Mucosa of stomach (tissue), 1 donor: ENCODE measurements at regions not wholly inside any gene's neighbourhood (a gene's known extent, or its start where the extent isn't known, plus 50 kb on each side); places are given as distances from the start of the nearest gene placed in this dataset.

Source experiments
- H3K27me3 ChIP-seq: one replicate; pipeline ENCODE4 v1.7.0; 2013; ENCODE audit warnings: mild to moderate bottlenecking, low read length; ENCODE audit not compliant: control insufficient read depth, insufficient read depth
- H3K36me3 ChIP-seq: one replicate; pipeline ENCODE4 v1.7.0; 2013; ENCODE audit warnings: low read length; ENCODE audit not compliant: control insufficient read depth, insufficient read depth
- H3K4me1 ChIP-seq: one replicate; pipeline ENCODE4 v1.7.0; 2013; ENCODE audit warnings: mild to moderate bottlenecking, low read length; ENCODE audit not compliant: control insufficient read depth, insufficient read depth
- H3K4me3 ChIP-seq: one replicate; pipeline ENCODE4 v1.7.0; 2013; ENCODE audit warnings: low read length
- H3K9ac ChIP-seq: one replicate; pipeline ENCODE4 v1.7.0; 2013; ENCODE audit warnings: mild to moderate bottlenecking, low read length, moderate library complexity
- H3K9me3 ChIP-seq: one replicate; pipeline ENCODE4 v1.7.0; 2013; ENCODE audit warnings: mild to moderate bottlenecking, low read length, moderate library complexity; ENCODE audit not compliant: control insufficient read depth
- donor health status: Pancreatic carcinoma.

GRCh38 chr11:119972281-119972680 is 165.6 kb downstream of the TRIM29 start:
- H3K27me3 ChIP-seq = peaks cover 16% of the 10 kb centered on the region
- no peak overlapping the region for H3K4me3 ChIP-seq
- no peaks in the 10 kb centered on the region for H3K4me1 ChIP-seq
- no peaks in the 10 kb centered on the region for H3K9me3 ChIP-seq
- H3K36me3 ChIP-seq = no peaks in the 10 kb centered on the region
- H3K9ac ChIP-seq = no peak overlapping the region

GRCh38 chr11:119970555-119971304 is 167.2 kb downstream of the TRIM29 start:
- Histone ChIP-seq H3K27me3 (peaks cover 9% of the 10 kb centered on the region), H3K9ac (no peak overlapping the region), H3K4me3 (no peak overlapping the region)

GRCh38 chr11:119964136-119965025 is 173.5 kb downstream of the TRIM29 start:
- Histone ChIP-seq H3K4me1 (no peaks in the 10 kb centered on the region), H3K4me3 (no peak overlapping the region), H3K9me3 (no peaks in the 10 kb centered on the region), H3K36me3 (no peaks in the 10 kb centered on the region), H3K9ac (no peak overlapping the region), H3K27me3 (no peaks in the 10 kb centered on the region)

More at GRCh38 chr11:119970555-119971304, 167.2 kb downstream of the TRIM29 start:
- no peaks in the 10 kb centered on the region for H3K4me1 ChIP-seq
- no peaks in the 10 kb centered on the region for H3K36me3 ChIP-seq
- no peaks in the 10 kb centered on the region for H3K9me3 ChIP-seq

- Histone ChIP-seq H3K36me3 (no peaks in the 10 kb centered on the region), H3K9me3 (no peaks in the 10 kb centered on the region), H3K9ac (no peak overlapping the region), H3K27me3 (no peaks in the 10 kb centered on the region), H3K4me1 (no peaks in the 10 kb centered on the region), H3K4me3 (no peak overlapping the region)
Measured at GRCh38 chr11:119957951-119958350, 180.0 kb downstream of the TRIM29 start.

GRCh38 chr11:119952441-119952840 is 185.5 kb downstream of the TRIM29 start:
- Histone ChIP-seq H3K4me1 (no peaks in the 10 kb centered on the region), H3K27me3 (no peaks in the 10 kb centered on the region), H3K9me3 (no peaks in the 10 kb centered on the region), H3K4me3 (no peak overlapping the region), H3K36me3 (no peaks in the 10 kb centered on the region), H3K9ac (no peak overlapping the region)

- H3K27me3 ChIP-seq = no peaks in the 10 kb centered on the region
- H3K9me3 ChIP-seq = no peaks in the 10 kb centered on the region
- H3K4me3 ChIP-seq = no peak overlapping the region
- H3K9ac ChIP-seq = no peak overlapping the region
- H3K4me1 ChIP-seq = no peaks in the 10 kb centered on the region
- H3K36me3 ChIP-seq = no peaks in the 10 kb centered on the region
Measured at GRCh38 chr11:119943298-119943655, 194.6 kb downstream of the TRIM29 start.

GRCh38 chr11:119942583-119943297 is 195.2 kb downstream of the TRIM29 start:
- H3K4me3 ChIP-seq = no peak overlapping the region
- H3K9me3 ChIP-seq = no peaks in the 10 kb centered on the region
- no peaks in the 10 kb centered on the region for H3K27me3 ChIP-seq
- no peaks in the 10 kb centered on the region for H3K4me1 ChIP-seq
- H3K36me3 ChIP-seq = no peaks in the 10 kb centered on the region
- H3K9ac ChIP-seq = no peak overlapping the region

GRCh38 chr11:119941636-119942411 is 196.1 kb downstream of the TRIM29 start:
- H3K27me3 ChIP-seq = no peaks in the 10 kb centered on the region
- H3K36me3 ChIP-seq = no peaks in the 10 kb centered on the region
- no peaks in the 10 kb centered on the region for H3K4me1 ChIP-seq
- H3K4me3 ChIP-seq = no peak overlapping the region
- no peak overlapping the region for H3K9ac ChIP-seq
- no peaks in the 10 kb centered on the region for H3K9me3 ChIP-seq

GRCh38 chr11:119941171-119941570 is 196.7 kb downstream of the TRIM29 start:
- H3K9me3 ChIP-seq = no peaks in the 10 kb centered on the region
- H3K27me3 ChIP-seq = no peaks in the 10 kb centered on the region
- H3K4me3 ChIP-seq = no peak overlapping the region
- H3K4me1 ChIP-seq = no peaks in the 10 kb centered on the region
- H3K36me3 ChIP-seq = no peaks in the 10 kb centered on the region
- no peak overlapping the region for H3K9ac ChIP-seq

GRCh38 chr11:119940401-119940976 is 197.4 kb downstream of the TRIM29 start:
- no peaks in the 10 kb centered on the region for H3K36me3 ChIP-seq
- H3K9me3 ChIP-seq = no peaks in the 10 kb centered on the region
- H3K4me1 ChIP-seq = no peaks in the 10 kb centered on the region
- no peaks in the 10 kb centered on the region for H3K27me3 ChIP-seq
- H3K4me3 ChIP-seq = no peak overlapping the region
- H3K9ac ChIP-seq = no peak overlapping the region

GRCh38 chr11:119937412-119937811 is 200.5 kb downstream of the TRIM29 start:
- no peaks in the 10 kb centered on the region for H3K36me3 ChIP-seq
- H3K4me3 ChIP-seq = no peak overlapping the region
- no peaks in the 10 kb centered on the region for H3K9me3 ChIP-seq
- no peaks in the 10 kb centered on the region for H3K4me1 ChIP-seq
- H3K9ac ChIP-seq = no peak overlapping the region
- no peaks in the 10 kb centered on the region for H3K27me3 ChIP-seq
